ENCODE measurements at regions not wholly inside any gene's neighbourhood (a gene's known extent, or its start where the extent isn't known, plus 50 kb on each side); places are given as distances from the start of the nearest gene placed in this dataset.
A peak's percentile ranks its signal among the peaks of the same experiment; 100 is the strongest.

DNA sequence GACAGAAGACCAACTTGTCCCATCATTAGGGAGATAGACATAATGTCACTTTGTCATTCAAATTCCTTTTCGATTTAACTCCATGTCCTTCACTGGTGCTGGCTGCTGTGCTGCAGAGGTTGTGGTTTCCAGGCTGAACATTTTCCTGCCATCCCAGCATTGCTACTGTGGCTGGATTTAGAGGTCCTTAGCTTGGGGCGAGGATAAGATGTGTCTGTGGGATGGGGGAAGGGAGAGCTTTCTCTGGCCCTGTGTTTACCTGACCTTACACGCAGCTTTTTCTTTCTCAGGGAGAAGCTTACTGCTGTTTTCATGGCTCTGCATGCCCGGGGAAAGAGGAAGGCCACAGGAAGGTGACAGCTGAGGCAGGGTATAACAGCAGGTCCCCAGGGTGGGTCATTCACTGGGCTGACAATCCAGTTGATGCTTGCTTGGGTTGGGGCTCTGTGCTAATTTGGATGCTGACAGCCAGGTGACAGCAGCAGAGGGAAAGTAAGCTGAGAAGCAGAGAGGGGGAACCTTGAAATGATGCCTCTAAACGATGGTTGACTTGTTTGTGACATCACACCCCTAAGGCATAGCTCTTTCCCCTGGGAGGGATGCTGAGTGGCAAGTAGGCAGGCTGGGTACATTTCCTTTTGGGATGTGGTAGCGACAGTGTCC, 326.9 kb upstream of the CTNNB1 start:
- Histone ChIP-seq H3K9me3 (ENCODE audit: low read length) (no peaks in the 10 kb centered on the region), H3K27me3 (ENCODE audit: insufficient read depth, low read length, poor library complexity, severe bottlenecking) (no peaks in the 10 kb centered on the region), H3K36me3 (ENCODE audit: insufficient read depth, low read length) (no peaks in the 10 kb centered on the region), H3K27ac (ENCODE audit: low read depth, low read length) (no peak overlapping the region), H3K4me1 (ENCODE audit: insufficient read depth, low read length) (no peaks in the 10 kb centered on the region), H3K4me3 (ENCODE audit: low read length) (no peak overlapping the region)
- CTCF ChIA-PET, result no interaction called here
- H3K36me3 Mint-ChIP-seq, result no peaks in the 10 kb centered on the region
- H3K27ac Mint-ChIP-seq, result peak overlapping the region in 1 of 8 donors; percentile 52
- H3K4me1 Mint-ChIP-seq, result no peaks in the 10 kb centered on the region
- peaks cover 9 to 27% of the 10 kb centered on the region in 2 donors for H3K27me3 Mint-ChIP-seq
- POLR2A ChIA-PET, result no interaction called here
- no peak for DNase-seq
- no peaks in the 10 kb centered on the region for H3K9me3 Mint-ChIP-seq
- no peak overlapping the region for H3K4me3 Mint-ChIP-seq

DNA sequence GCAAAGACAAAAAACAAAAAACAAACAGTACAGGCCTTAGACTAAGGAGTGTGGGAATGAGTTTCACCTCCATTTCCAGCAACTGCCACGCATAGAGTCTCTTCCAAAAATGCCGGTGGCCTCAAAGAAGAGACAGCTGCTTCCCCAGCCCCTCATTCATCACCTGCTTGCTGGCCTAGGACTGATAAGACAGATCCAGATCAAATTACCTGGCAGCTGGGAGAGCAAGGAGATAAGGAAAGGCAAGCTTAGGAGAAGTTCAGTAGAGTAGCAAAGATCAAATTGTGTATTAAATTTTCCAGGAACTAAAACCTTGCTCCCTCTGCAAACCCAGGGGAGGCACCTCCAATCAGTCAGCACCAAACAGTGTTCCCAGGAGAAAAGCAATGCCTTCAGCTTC, 325.8 kb upstream of the CTNNB1 start:
- Histone ChIP-seq H3K9me3 (ENCODE audit: low read length) (no peaks in the 10 kb centered on the region), H3K36me3 (ENCODE audit: insufficient read depth, low read length) (no peaks in the 10 kb centered on the region), H3K4me3 (ENCODE audit: low read length) (no peak overlapping the region), H3K4me1 (ENCODE audit: insufficient read depth, low read length) (no peaks in the 10 kb centered on the region), H3K27ac (ENCODE audit: low read depth, low read length) (no peak overlapping the region), H3K27me3 (ENCODE audit: insufficient read depth, low read length, poor library complexity, severe bottlenecking) (no peaks in the 10 kb centered on the region)
- H3K4me1 Mint-ChIP-seq, result no peaks in the 10 kb centered on the region
- ChIA-PET CTCF (no interaction called here), POLR2A (no interaction called here)
- H3K27me3 Mint-ChIP-seq, result peaks cover 12 to 20% of the 10 kb centered on the region in 2 donors
- H3K4me3 Mint-ChIP-seq, result no peak overlapping the region
- H3K27ac Mint-ChIP-seq, result no peak overlapping the region
- H3K36me3 Mint-ChIP-seq, result no peaks in the 10 kb centered on the region
- DNase-seq, result no peak
- no peaks in the 10 kb centered on the region for H3K9me3 Mint-ChIP-seq

DNA sequence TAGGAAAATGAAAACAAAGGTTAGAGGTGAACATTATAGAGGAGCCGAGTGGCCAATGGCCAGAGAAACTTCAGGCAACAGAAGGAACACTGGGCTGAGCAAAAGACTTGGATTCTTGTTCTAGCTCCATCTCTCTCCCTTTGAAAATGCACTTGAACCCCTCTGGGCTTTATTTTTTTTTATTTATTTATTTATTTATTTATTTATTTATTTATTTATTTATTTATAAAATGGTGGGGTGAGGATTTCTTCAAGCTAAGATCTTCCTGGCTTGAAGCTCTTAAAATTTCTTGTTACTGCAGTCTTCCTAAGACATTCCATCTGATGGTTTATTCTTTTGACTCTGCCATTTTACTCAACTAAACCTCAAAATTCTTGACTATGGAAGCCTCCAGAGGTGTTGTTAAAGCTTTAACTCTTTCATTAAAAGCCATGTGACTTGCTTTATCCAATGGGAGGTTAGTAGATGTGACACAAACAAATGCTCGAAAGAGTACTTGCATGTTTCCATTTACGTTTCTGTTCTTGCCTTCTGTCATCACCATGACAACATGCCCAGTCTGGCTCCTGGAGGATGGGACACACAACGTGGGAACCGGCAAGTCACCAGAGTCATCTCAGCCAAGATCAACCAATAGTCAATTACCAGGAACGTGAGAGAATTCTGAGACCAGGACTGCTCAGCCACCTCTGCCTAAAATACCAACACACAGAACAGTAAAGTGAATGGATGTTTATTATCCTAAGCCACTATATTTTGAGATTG, 325.2 kb upstream of the CTNNB1 start:
- no peak overlapping the region for H3K27ac ChIP-seq (ENCODE audit: low read depth, low read length)
- Mint-ChIP-seq H3K9me3 (no peaks in the 10 kb centered on the region), H3K27ac (no peak overlapping the region), H3K4me1 (no peaks in the 10 kb centered on the region), H3K4me3 (no peak overlapping the region), H3K36me3 (no peaks in the 10 kb centered on the region), H3K27me3 (peaks cover 8 to 15% of the 10 kb centered on the region in 2 donors)
- H3K36me3 ChIP-seq (ENCODE audit: insufficient read depth, low read length), result no peaks in the 10 kb centered on the region
- no peaks in the 10 kb centered on the region for H3K4me1 ChIP-seq (ENCODE audit: insufficient read depth, low read length)
- no peak overlapping the region for H3K4me3 ChIP-seq (ENCODE audit: low read length)
- ChIA-PET POLR2A (no interaction called here), CTCF (no interaction called here)
- no peaks in the 10 kb centered on the region for H3K27me3 ChIP-seq (ENCODE audit: insufficient read depth, low read length, poor library complexity, severe bottlenecking)
- H3K9me3 ChIP-seq (ENCODE audit: low read length), result no peaks in the 10 kb centered on the region
- no peak for DNase-seq

DNA sequence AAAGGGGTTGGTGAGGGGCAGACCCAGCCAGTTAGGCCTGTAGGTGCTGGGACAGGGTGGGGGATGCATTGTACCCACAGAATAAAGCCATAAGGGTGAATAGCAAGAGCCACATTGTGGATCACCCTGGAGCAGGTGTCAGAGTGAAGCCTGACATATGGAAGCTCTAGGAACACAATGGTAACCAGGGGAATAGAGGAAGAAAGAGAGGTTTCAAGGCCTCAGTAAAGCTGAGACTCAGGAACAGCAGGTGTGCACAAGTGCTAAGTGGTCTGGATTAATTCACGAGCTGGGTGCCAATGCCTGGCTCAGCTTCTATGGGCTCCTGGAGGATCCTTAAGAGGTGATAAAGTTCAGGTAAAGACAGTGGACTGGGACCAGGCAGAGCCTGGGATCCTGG, 323.7 kb upstream of the CTNNB1 start:
- CTCF ChIA-PET, result no interaction called here
- Histone ChIP-seq H3K9me3 (ENCODE audit: low read length) (no peaks in the 10 kb centered on the region), H3K36me3 (ENCODE audit: insufficient read depth, low read length) (no peaks in the 10 kb centered on the region), H3K4me3 (ENCODE audit: low read length) (no peak overlapping the region), H3K27ac (ENCODE audit: low read depth, low read length) (no peak overlapping the region), H3K4me1 (ENCODE audit: insufficient read depth, low read length) (no peaks in the 10 kb centered on the region), H3K27me3 (ENCODE audit: insufficient read depth, low read length, poor library complexity, severe bottlenecking) (no peaks in the 10 kb centered on the region)
- Mint-ChIP-seq H3K36me3 (no peaks in the 10 kb centered on the region), H3K27me3 (peaks cover 6 to 14% of the 10 kb centered on the region in 2 donors), H3K27ac (no peak overlapping the region), H3K4me3 (no peak overlapping the region), H3K9me3 (no peaks in the 10 kb centered on the region), H3K4me1 (no peaks in the 10 kb centered on the region)
- POLR2A ChIA-PET, result no interaction called here
- DNase-seq, result no peak

DNA sequence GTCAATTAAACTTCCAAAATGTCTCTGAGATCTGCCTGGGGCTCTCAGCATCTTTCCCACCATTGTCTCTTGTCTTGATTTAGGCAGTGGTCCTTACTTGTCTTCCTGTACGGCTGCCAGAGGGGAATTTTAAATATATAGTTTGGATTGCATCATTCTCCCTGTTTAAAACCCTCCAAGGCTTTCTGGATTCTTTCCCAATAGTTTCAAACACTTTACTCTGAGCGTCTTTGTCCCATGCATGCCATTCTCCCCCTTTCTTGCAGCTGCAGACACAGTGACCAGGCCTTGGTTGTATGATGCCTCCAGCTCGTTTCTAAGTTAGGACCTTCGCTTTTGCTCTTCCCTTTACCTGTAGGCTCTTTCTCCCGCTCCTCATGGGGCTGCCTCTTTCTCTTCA, 323.3 kb upstream of the CTNNB1 start:
- no peak overlapping the region for H3K27ac ChIP-seq (ENCODE audit: low read depth, low read length)
- H3K27me3 Mint-ChIP-seq, result peaks cover 3 to 10% of the 10 kb centered on the region in 2 donors
- H3K9me3 ChIP-seq (ENCODE audit: low read length), result no peaks in the 10 kb centered on the region
- CTCF ChIA-PET, result no interaction called here
- no peaks in the 10 kb centered on the region for H3K36me3 ChIP-seq (ENCODE audit: insufficient read depth, low read length)
- H3K4me3 Mint-ChIP-seq, result no peak overlapping the region
- H3K4me3 ChIP-seq (ENCODE audit: low read length), result no peak overlapping the region
- no peaks in the 10 kb centered on the region for H3K4me1 Mint-ChIP-seq
- H3K9me3 Mint-ChIP-seq, result no peaks in the 10 kb centered on the region
- POLR2A ChIA-PET, result no interaction called here
- H3K27ac Mint-ChIP-seq, result no peak overlapping the region
- no peaks in the 10 kb centered on the region for H3K27me3 ChIP-seq (ENCODE audit: insufficient read depth, low read length, poor library complexity, severe bottlenecking)
- no peaks in the 10 kb centered on the region for H3K4me1 ChIP-seq (ENCODE audit: insufficient read depth, low read length)
- no peak for DNase-seq
- no peaks in the 10 kb centered on the region for H3K36me3 Mint-ChIP-seq

DNA sequence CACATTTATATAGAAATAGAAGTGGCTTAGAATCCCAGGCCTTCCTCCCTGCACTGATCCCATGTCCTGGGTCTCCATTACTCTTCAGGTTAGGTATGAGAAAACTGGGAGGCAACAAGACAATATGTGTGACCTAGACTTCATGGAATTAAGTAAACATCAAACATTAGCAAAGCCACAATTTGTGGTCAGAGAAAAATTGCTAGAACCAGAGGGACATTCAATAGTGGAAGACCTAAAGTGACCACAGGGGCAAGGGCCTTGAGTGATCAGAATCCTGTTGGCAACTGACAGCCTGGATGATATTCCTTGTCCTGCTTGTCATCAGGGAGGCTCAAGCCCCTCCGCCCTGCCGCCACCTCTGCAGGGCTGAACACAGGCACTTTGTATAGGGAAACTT, 322.8 kb upstream of the CTNNB1 start:
- Histone ChIP-seq H3K27me3 (ENCODE audit: insufficient read depth, low read length, poor library complexity, severe bottlenecking) (no peaks in the 10 kb centered on the region), H3K4me3 (ENCODE audit: low read length) (no peak overlapping the region), H3K36me3 (ENCODE audit: insufficient read depth, low read length) (no peaks in the 10 kb centered on the region), H3K9me3 (ENCODE audit: low read length) (no peaks in the 10 kb centered on the region), H3K27ac (ENCODE audit: low read depth, low read length) (no peak overlapping the region), H3K4me1 (ENCODE audit: insufficient read depth, low read length) (no peaks in the 10 kb centered on the region)
- no peaks in the 10 kb centered on the region for H3K36me3 Mint-ChIP-seq
- H3K27me3 Mint-ChIP-seq, result peaks cover 3 to 10% of the 10 kb centered on the region in 2 donors
- CTCF ChIA-PET, result no interaction called here
- POLR2A ChIA-PET, result no interaction called here
- H3K27ac Mint-ChIP-seq, result no peak overlapping the region
- H3K9me3 Mint-ChIP-seq, result no peaks in the 10 kb centered on the region
- no peak overlapping the region for H3K4me3 Mint-ChIP-seq
- no peak for DNase-seq
- H3K4me1 Mint-ChIP-seq, result no peaks in the 10 kb centered on the region

DNA sequence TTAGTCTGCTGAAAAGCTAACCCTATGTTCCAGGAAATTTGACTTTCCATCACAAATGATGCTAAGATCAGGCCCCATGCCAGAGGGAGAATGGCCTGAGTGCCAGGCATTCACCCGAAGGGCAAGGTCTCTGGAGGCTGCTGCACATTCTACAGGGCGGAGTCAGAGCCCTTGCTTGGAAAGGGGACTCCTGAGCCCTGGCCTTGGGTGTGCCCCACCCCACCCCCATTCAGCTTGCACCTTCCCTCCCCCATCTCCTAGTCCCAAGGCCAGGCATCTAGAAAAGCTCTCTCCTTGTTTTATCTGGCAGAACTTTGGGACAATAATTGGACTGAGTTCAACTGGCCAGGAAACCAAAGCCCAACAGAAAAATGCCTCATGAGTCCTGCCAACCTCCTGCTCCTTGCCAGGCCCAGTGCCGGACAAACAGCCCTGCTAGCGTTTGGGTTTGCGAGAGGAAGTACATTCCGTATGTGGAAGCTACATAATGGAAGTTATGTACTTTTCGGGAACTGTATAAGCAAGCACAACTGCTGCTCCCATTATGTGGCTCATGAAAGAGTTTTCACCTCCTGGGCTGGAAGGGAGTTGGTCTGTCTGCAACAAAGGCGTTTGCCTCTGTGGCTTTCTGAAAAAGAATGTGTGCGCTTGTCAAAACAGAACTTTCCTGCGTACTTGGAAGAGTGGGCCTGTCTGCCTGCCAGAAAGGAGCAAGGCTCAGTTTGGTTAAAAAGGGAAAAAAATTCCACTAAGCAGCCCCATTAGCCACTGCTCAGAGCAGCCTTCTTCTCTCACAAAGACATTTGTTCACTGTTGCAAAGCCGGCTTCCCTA, 321.5 kb upstream of the CTNNB1 start:
- Mint-ChIP-seq H3K4me3 (no peak overlapping the region), H3K9me3 (no peaks in the 10 kb centered on the region), H3K27me3 (peaks cover 3 to 5% of the 10 kb centered on the region in 2 donors), H3K4me1 (no peaks in the 10 kb centered on the region), H3K36me3 (no peaks in the 10 kb centered on the region), H3K27ac (no peak overlapping the region)
- Histone ChIP-seq H3K4me1 (ENCODE audit: insufficient read depth, low read length) (no peaks in the 10 kb centered on the region), H3K4me3 (ENCODE audit: low read length) (no peak overlapping the region), H3K9me3 (ENCODE audit: low read length) (no peaks in the 10 kb centered on the region), H3K27me3 (ENCODE audit: insufficient read depth, low read length, poor library complexity, severe bottlenecking) (no peaks in the 10 kb centered on the region), H3K36me3 (ENCODE audit: insufficient read depth, low read length) (no peaks in the 10 kb centered on the region), H3K27ac (ENCODE audit: low read depth, low read length) (no peak overlapping the region)
- POLR2A ChIA-PET, result no interaction called here
- CTCF ChIA-PET, result no interaction called here
- no peak for DNase-seq

DNA sequence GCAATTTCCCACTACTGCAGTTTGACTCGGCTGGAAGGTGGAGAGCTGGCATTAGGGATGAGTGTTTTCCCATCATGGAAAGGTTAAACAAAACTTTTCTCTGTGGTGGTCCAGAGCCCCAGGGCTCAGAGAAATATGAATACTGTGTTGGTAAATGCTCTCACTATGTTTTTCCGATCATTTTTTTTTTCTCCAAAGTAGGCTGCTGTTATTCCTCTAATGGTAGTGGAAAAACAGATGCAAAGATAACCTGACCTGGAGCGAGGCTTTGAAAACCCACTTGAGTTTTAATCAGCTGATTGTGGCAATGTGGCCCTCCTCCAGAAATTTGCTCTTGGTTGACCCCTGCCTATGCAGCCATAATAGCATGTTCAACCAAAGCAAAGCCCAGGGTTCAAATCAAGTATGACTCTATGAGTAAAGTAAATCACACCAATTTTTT, 320.8 kb upstream of the CTNNB1 start:
- Histone ChIP-seq H3K36me3 (ENCODE audit: insufficient read depth, low read length) (no peaks in the 10 kb centered on the region), H3K27ac (ENCODE audit: low read depth, low read length) (no peak overlapping the region), H3K4me1 (ENCODE audit: insufficient read depth, low read length) (no peaks in the 10 kb centered on the region), H3K27me3 (ENCODE audit: insufficient read depth, low read length, poor library complexity, severe bottlenecking) (no peaks in the 10 kb centered on the region), H3K4me3 (ENCODE audit: low read length) (no peak overlapping the region), H3K9me3 (ENCODE audit: low read length) (no peaks in the 10 kb centered on the region)
- Mint-ChIP-seq H3K36me3 (no peaks in the 10 kb centered on the region), H3K27ac (no peak overlapping the region), H3K4me1 (no peaks in the 10 kb centered on the region), H3K4me3 (no peak overlapping the region), H3K9me3 (no peaks in the 10 kb centered on the region), H3K27me3 (peaks cover 3 to 5% of the 10 kb centered on the region in 2 donors)
- ChIA-PET CTCF (no interaction called here), POLR2A (no interaction called here)
- DNase-seq, result no peak
